H1 (cell line): ENCODE measurements at regions not wholly inside any gene's neighbourhood (a gene's known extent, or its start where the extent isn't known, plus 50 kb on each side); places are given as distances from the start of the nearest gene placed in this dataset.
A peak's percentile ranks its signal among the peaks of the same experiment; 100 is the strongest.

Experiments used
- CTCF ChIA-PET: fragments of 300-600 bp; sonication (Branson Sonifier 250); formaldehyde crosslinking; loops from one replicate; lab custom pipeline; 2021; ENCODE audit not compliant: partially characterized antibody; lab: Charles Lee
- POLR2A ChIA-PET: fragments of 300-600 bp; sonication (Branson Sonifier 250); formaldehyde crosslinking; loops from one replicate; lab custom pipeline; 2021; ENCODE audit warnings: inconsistent platforms; ENCODE audit not compliant: partially characterized antibody; lab: Charles Lee
- DNase-seq, 2 experiments: peaks; one replicate each; pipeline versions ENCODE4 v3.0.0 to v3.0.0-alpha.2; 2010 to 2022; ENCODE audit warnings: low spot score in 2 of 2, low read depth in 1 of 2, mixed read lengths in 1 of 2
- FAIRE-seq: peaks from 2 replicates; lab custom pipeline; 2011; peaks lifted over from hg19 to GRCh38; lab: Jason Lieb, UNC
- H2AFZ ChIP-seq: 2 replicates; pipeline ENCODE4 v1.8.1; 2012; ENCODE audit warnings: low read length, inconsistent platforms
- H2AK5ac ChIP-seq: 2 replicates; pipeline ENCODE4 v1.6.1; 2013; ENCODE audit warnings: low read depth, low read length
- H2BK120ac ChIP-seq: replicated peaks from 2 replicates; pipeline ENCODE3; 2013; ENCODE audit warnings: low read depth, low read length, inconsistent platforms
- H2BK12ac ChIP-seq: 2 replicates; pipeline ENCODE4 v1.6.1; 2013; ENCODE audit warnings: low read depth, low read length
- H2BK15ac ChIP-seq: 2 replicates; pipeline ENCODE4 v1.6.1; 2013; ENCODE audit warnings: low read length
- H2BK20ac ChIP-seq: 2 replicates; pipeline ENCODE4 v1.6.1; 2013; ENCODE audit warnings: low read length
- H2BK5ac ChIP-seq: 2 replicates; pipeline ENCODE4 v1.6.1; 2013; ENCODE audit warnings: low read depth, low read length
- H3K14ac ChIP-seq: 2 replicates; pipeline ENCODE4 v1.6.1; 2013; ENCODE audit warnings: inconsistent platforms; ENCODE audit not compliant: insufficient read length
- H3K18ac ChIP-seq: 2 replicates; pipeline ENCODE4 v1.6.1; 2013; ENCODE audit warnings: low read length; ENCODE audit errors: extremely low read depth
- H3K23ac ChIP-seq: 2 replicates; pipeline ENCODE4 v1.6.1; 2013; ENCODE audit warnings: inconsistent platforms; ENCODE audit not compliant: insufficient read length
- H3K23me2 ChIP-seq: 2 replicates; pipeline ENCODE4 v1.6.1; 2013; ENCODE audit warnings: low read depth, low read length
- H3K27ac ChIP-seq: 2 replicates; pipeline ENCODE4 v1.6.1; 2011; ENCODE audit warnings: low read depth, low read length, inconsistent platforms
- H3K27me3 ChIP-seq, 4 experiments: replicated peaks in 1 of 4; 1 replicate in 1 of 4; 2 replicates in 3 of 4; pipeline versions ENCODE4 v1.6.1 to v1.8.1; 2011 to 2013; ENCODE audit warnings: low read length in 3 of 4, mild to moderate bottlenecking in 3 of 4, inconsistent platforms in 2 of 4, mixed read lengths in 2 of 4, moderate library complexity in 1 of 4; ENCODE audit not compliant: control insufficient read depth in 3 of 4, insufficient read depth in 3 of 4; ENCODE audit errors: extremely low read depth in 1 of 4
- H3K36me3 ChIP-seq, 4 experiments: 2 replicates each; pipeline versions ENCODE4 v1.6.1 to v1.8.1; 2011 to 2013; ENCODE audit warnings: mild to moderate bottlenecking in 4 of 4, low read length in 3 of 4, moderate library complexity in 2 of 4, control low read depth in 1 of 4, inconsistent platforms in 1 of 4; ENCODE audit not compliant: insufficient read depth in 4 of 4, control insufficient read depth in 2 of 4
- H3K4ac ChIP-seq: replicated peaks from 2 replicates; pipeline ENCODE3; 2013; ENCODE audit warnings: low read length, low read depth, mixed read lengths, inconsistent platforms; ENCODE audit not compliant: insufficient read length
- H3K4me1 ChIP-seq, 4 experiments: replicated peaks in 1 of 4; 1 replicate in 1 of 4; 2 replicates in 3 of 4; pipeline versions ENCODE4 v1.6.1 to v1.8.1; 2011 to 2013; ENCODE audit warnings: low read length in 3 of 4, inconsistent platforms in 2 of 4, mixed read lengths in 1 of 4; ENCODE audit not compliant: insufficient read depth in 4 of 4, control insufficient read depth in 3 of 4
- H3K4me2 ChIP-seq, 2 experiments: 2 replicates each; pipeline versions ENCODE4 v1.6.1 to v1.8.1; 2011 to 2013; ENCODE audit warnings: low read depth in 2 of 2, low read length in 2 of 2, control low read depth in 1 of 2, inconsistent platforms in 1 of 2, mild to moderate bottlenecking in 1 of 2; ENCODE audit not compliant: insufficient read depth in 1 of 2
- H3K4me3 ChIP-seq, 4 experiments: fragments of 200-600, 300-600 bp in 1 of 4; sonication (generic), shearing (Covaris generic), sonication (Bioruptor Twin) in 1 of 4; 2 replicates each; pipeline versions ENCODE4 v1.5.1 to v1.8.1; 2011 to 2016; ENCODE audit warnings: low read length in 4 of 4, low read depth in 3 of 4, control low read depth in 2 of 4, inconsistent platforms in 2 of 4, mild to moderate bottlenecking in 2 of 4, mixed read lengths in 1 of 4, moderate library complexity in 1 of 4; ENCODE audit not compliant: insufficient read depth in 2 of 4; ENCODE audit errors: extremely low read depth in 1 of 4
- H3K56ac ChIP-seq: replicated peaks from 2 replicates; pipeline ENCODE3; 2013; ENCODE audit warnings: low read depth, mild to moderate bottlenecking, mixed read lengths, low read length, inconsistent platforms; ENCODE audit not compliant: insufficient read length
- H3K79me1 ChIP-seq: 2 replicates; pipeline ENCODE4 v1.6.1; 2013; ENCODE audit warnings: low read depth, low read length, control low read depth
- H3K79me2 ChIP-seq, 2 experiments: 2 replicates each; pipeline versions ENCODE4 v1.6.1 to v1.8.1; 2012 to 2013; ENCODE audit warnings: low read length in 2 of 2, mild to moderate bottlenecking in 2 of 2, inconsistent platforms in 1 of 2; ENCODE audit not compliant: insufficient read depth in 2 of 2, control insufficient read depth in 1 of 2
- H3K9ac ChIP-seq, 4 experiments: replicated peaks in 1 of 4; 1 replicate in 1 of 4; 2 replicates in 3 of 4; pipeline versions ENCODE4 v1.6.1 to v1.8.1; 2011 to 2013; ENCODE audit warnings: low read depth in 3 of 4, low read length in 3 of 4, control low read depth in 2 of 4, mild to moderate bottlenecking in 2 of 4, moderate library complexity in 2 of 4, inconsistent platforms in 1 of 4; ENCODE audit errors: extremely low read depth in 1 of 4
- H3K9me3 ChIP-seq, 2 experiments: 2 replicates each; pipeline versions ENCODE4 v1.6.1 to v1.8.1; 2012 to 2013; ENCODE audit warnings: mild to moderate bottlenecking in 2 of 2, moderate library complexity in 2 of 2, control low read depth in 1 of 2, inconsistent platforms in 1 of 2, low read depth in 1 of 2, low read length in 1 of 2, mixed read lengths in 1 of 2; ENCODE audit not compliant: insufficient read depth in 2 of 2
- H4K20me1 ChIP-seq, 2 experiments: replicated peaks in 1 of 2; 2 replicates each; pipeline versions ENCODE3 to v1.8.1; 2011 to 2013; ENCODE audit warnings: inconsistent platforms in 2 of 2, low read length in 2 of 2, mild to moderate bottlenecking in 1 of 2; ENCODE audit not compliant: insufficient read depth in 2 of 2, control insufficient read depth in 1 of 2
- H4K5ac ChIP-seq: 2 replicates; pipeline ENCODE4 v1.6.1; 2013; ENCODE audit warnings: low read length, low read depth, mixed read lengths, inconsistent platforms; ENCODE audit not compliant: insufficient read length
- H4K8ac ChIP-seq: 2 replicates; pipeline ENCODE4 v1.8.0; 2013; ENCODE audit warnings: mild to moderate bottlenecking, moderate library complexity, low read length, inconsistent platforms; ENCODE audit not compliant: insufficient read depth; ENCODE audit errors: extremely low read depth
- H4K91ac ChIP-seq: replicated peaks from 2 replicates; pipeline ENCODE3; 2013; ENCODE audit warnings: low read length, mixed read lengths, inconsistent platforms; ENCODE audit not compliant: insufficient read length
- CBX5 ChIP-seq: fragments of 300-800, 300-1000 bp; sonication (generic); IDR thresholded peaks from 2 replicates; pipeline ENCODE4 v1.7.1; 2016; ENCODE audit warnings: antibody characterized with exemption, low read length, low read depth
- GABPA ChIP-seq: IDR thresholded peaks from 2 replicates; pipeline ENCODE4 v1.6.1; 2011; ENCODE audit warnings: mild to moderate bottlenecking, low read length, moderate library complexity, borderline replicate concordance; ENCODE audit not compliant: insufficient read depth
- JUND ChIP-seq: IDR thresholded peaks from 2 replicates; pipeline ENCODE4 v1.6.1; 2011; ENCODE audit warnings: mild to moderate bottlenecking, improper control_type of control experiment, low read length
- KDM1A ChIP-seq: fragments of 200-600, 300-600 bp; sonication (generic); IDR thresholded peaks from 2 replicates; pipeline ENCODE4 v1.7.1; 2016; ENCODE audit warnings: mild to moderate bottlenecking, low read length, borderline replicate concordance
- KDM5A ChIP-seq: fragments of 200-600 bp; IDR thresholded peaks from 2 replicates; pipeline ENCODE4 v1.7.1; 2012; ENCODE audit warnings: mild to moderate bottlenecking, low read length, inconsistent platforms, mixed read lengths
- NANOG ChIP-seq: IDR thresholded peaks from 2 replicates; pipeline ENCODE4 v1.6.1; 2011; ENCODE audit warnings: low read length, low read depth, mild to moderate bottlenecking, inconsistent platforms; ENCODE audit not compliant: insufficient read depth, poor library complexity, severe bottlenecking
- POLR2AphosphoS5 ChIP-seq: IDR thresholded peaks from 2 replicates; pipeline ENCODE4 v1.6.1; 2011; ENCODE audit warnings: low read depth, low read length
- POU5F1 ChIP-seq: IDR thresholded peaks from 2 replicates; pipeline ENCODE4 v1.6.1; 2011; ENCODE audit warnings: low read depth, mild to moderate bottlenecking, low read length, moderate library complexity
- SIN3A ChIP-seq, 2 experiments: IDR thresholded peaks in 1 of 2; conservative IDR thresholded peaks in 1 of 2; 2 replicates each; pipeline ENCODE4 v1.6.1; 2011 to 2012; ENCODE audit warnings: low read length in 2 of 2, improper control_type of control experiment in 1 of 2, low read depth in 1 of 2, mild to moderate bottlenecking in 1 of 2
- USF2 ChIP-seq: IDR thresholded peaks from 2 replicates; pipeline ENCODE4 v1.6.1; 2011; ENCODE audit warnings: low read length, improper control_type of control experiment
- WGBS, 2 experiments: shearing (Covaris generic) in 1 of 2; methylation state at CpG; one replicate each; pipeline versions ENCODE4 v1.1.6 to v1.1.7; 2013 to 2015; ENCODE audit warnings: low lambda C conversion rate in 2 of 2, mixed read lengths in 2 of 2, inconsistent platforms in 1 of 2, low coverage in 1 of 2, missing lambda C conversion rate in 1 of 2; ENCODE audit not compliant: insufficient replicate concordance in 2 of 2, insufficient coverage in 1 of 2, insufficient read length in 1 of 2; ENCODE audit errors: extremely low coverage in 1 of 2, missing lambda C conversion rate in 1 of 2; 5-methylcytosine and 5-hydroxymethylcytosine counted together

- FAIRE-seq (no peak), DNase-seq (no peak)
- Histone ChIP-seq H3K14ac (no peak overlapping the region), H3K9ac (no peak overlapping the region), H2BK20ac (no peak overlapping the region; the same call in 1 of the 2 replicates), H3K9me3 (no peaks in the 10 kb centered on the region; a peak in 1 of 4 replicates), H3K23me2 (no peaks in the 10 kb centered on the region), H2BK5ac (peak overlapping the region; percentile 87), H3K36me3 (no peaks in the 10 kb centered on the region), H3K23ac (no peak overlapping the region), H3K4me3 (no peak overlapping the region), H3K18ac (peak overlapping the region; percentile 60; the same call in 1 of the 2 replicates), H2BK120ac (no peak overlapping the region), H3K4ac (no peak overlapping the region), H4K91ac (no peak overlapping the region), H2AK5ac (peak overlapping the region; percentile 68; the same call in 1 of the 2 replicates), H2BK15ac (no peak overlapping the region), H3K4me1 (peaks cover 2 to 10% (median 6%) of the 10 kb centered on the region in 4 experiments; a peak in 5 of 7 replicates), H2AFZ (no peak overlapping the region), H3K79me2 (no peaks in the 10 kb centered on the region), H3K4me2 (peak overlapping the region in 1 of 2 experiments; percentile 17; a peak in 1 of 4 replicates), H3K27ac (0 out of 2 replicates have a peak overlapping the region, but pooled peaks have one; percentile 24), H2BK12ac (peak overlapping the region; percentile 92; the same call in 1 of the 2 replicates), H3K79me1 (no peaks in the 10 kb centered on the region), H4K5ac (no peak overlapping the region), H3K56ac (no peak overlapping the region), H4K8ac (0 out of 2 replicates have a peak overlapping the region, but pooled peaks have one; percentile 45), H4K20me1 (no peaks in the 10 kb centered on the region), H3K27me3 (no peaks in the 10 kb centered on the region)
- 70% methylated on average over 11 of the region's 11 CpGs; no CpG with 5 or more reads in 1 of the 2 experiments for WGBS, 2 experiments
- POLR2A ChIA-PET = no interaction called here
- CTCF ChIA-PET = no interaction called here
- TF ChIP-seq POU5F1 (no peak), SIN3A (conservative IDR thresholded peaks at IDR 0.05 in 1 of 2, IDR thresholded peaks at IDR 0.05 in 1 of 2; ENCODE audit: low read depth in 1 of 2, low read length in 2 of 2) (no peak), JUND (no peak), POLR2AphosphoS5 (no peak), NANOG (no peak), GABPA (no peak), CBX5 (no peak), KDM1A (no peak), KDM5A (no peak), USF2 (no peak)
Measured at GRCh38 chr16:29156511-29156910, 171.7 kb downstream of the LAT start.
